ENCODE measurements at regions not wholly inside any gene's neighbourhood (a gene's known extent, or its start where the extent isn't known, plus 50 kb on each side); places are given as distances from the start of the nearest gene placed in this dataset.

- no peak overlapping the region for H3K4me2 ChIP-seq (ENCODE audit: low read length)
- no peaks in the 10 kb centered on the region for H3K9me3 ChIP-seq (replicated peaks; ENCODE audit: low read length)
- no peaks in the 10 kb centered on the region for H3K36me3 ChIP-seq (ENCODE audit: insufficient read depth, low read length)
- H3K4me3 ChIP-seq (ENCODE audit: low read length): no peak overlapping the region
- H3K4me1 ChIP-seq (ENCODE audit: control insufficient read depth, insufficient read depth, low read length): no peaks in the 10 kb centered on the region
- no peak overlapping the region for H3K9ac ChIP-seq (ENCODE audit: low read depth, low read length)
- peaks cover 13% of the 10 kb centered on the region for H3K27me3 ChIP-seq (ENCODE audit: control insufficient read depth, insufficient read depth, low read length)
These were observed 114.3 kb upstream of the DAP start for GRCh38 chr5:10875201-10875768.

GRCh38 chr5:10874541-10874940, 113.5 kb upstream of the DAP start:
- no peak overlapping the region for H3K4me3 ChIP-seq (ENCODE audit: low read length)
- peaks cover 17% of the 10 kb centered on the region for H3K27me3 ChIP-seq (ENCODE audit: control insufficient read depth, insufficient read depth, low read length)
- H3K36me3 ChIP-seq (ENCODE audit: insufficient read depth, low read length): no peaks in the 10 kb centered on the region
- H3K9ac ChIP-seq (ENCODE audit: low read depth, low read length): no peak overlapping the region
- no peak overlapping the region for H3K4me2 ChIP-seq (ENCODE audit: low read length)
- H3K4me1 ChIP-seq (ENCODE audit: control insufficient read depth, insufficient read depth, low read length): no peaks in the 10 kb centered on the region
- H3K9me3 ChIP-seq (replicated peaks; ENCODE audit: low read length): no peaks in the 10 kb centered on the region

- H3K9ac ChIP-seq (ENCODE audit: low read depth, low read length): no peak overlapping the region
- H3K27me3 ChIP-seq (ENCODE audit: control insufficient read depth, insufficient read depth, low read length): peaks cover 35% of the 10 kb centered on the region
- H3K4me1 ChIP-seq (ENCODE audit: control insufficient read depth, insufficient read depth, low read length): no peaks in the 10 kb centered on the region
These were observed 109.8 kb upstream of the DAP start for GRCh38 chr5:10870791-10871190.

GRCh38 chr5:10868956-10869355, 107.9 kb upstream of the DAP start:
- Histone ChIP-seq H3K9ac (ENCODE audit: low read depth, low read length) (no peak overlapping the region), H3K9me3 (replicated peaks; ENCODE audit: low read length) (no peaks in the 10 kb centered on the region), H3K4me1 (ENCODE audit: control insufficient read depth, insufficient read depth, low read length) (no peaks in the 10 kb centered on the region), H3K36me3 (ENCODE audit: insufficient read depth, low read length) (no peaks in the 10 kb centered on the region), H3K27me3 (ENCODE audit: control insufficient read depth, insufficient read depth, low read length) (peaks cover 35% of the 10 kb centered on the region), H3K4me3 (ENCODE audit: low read length) (no peak overlapping the region), H3K4me2 (ENCODE audit: low read length) (no peak overlapping the region)

More at GRCh38 chr5:10870791-10871190, 109.8 kb upstream of the DAP start:
- Histone ChIP-seq H3K9me3 (replicated peaks; ENCODE audit: low read length) (no peaks in the 10 kb centered on the region), H3K36me3 (ENCODE audit: insufficient read depth, low read length) (no peaks in the 10 kb centered on the region), H3K4me2 (ENCODE audit: low read length) (no peak overlapping the region), H3K4me3 (ENCODE audit: low read length) (no peak overlapping the region)

- Histone ChIP-seq H3K4me2 (ENCODE audit: low read length) (no peak overlapping the region), H3K9me3 (replicated peaks; ENCODE audit: low read length) (no peaks in the 10 kb centered on the region), H3K4me3 (ENCODE audit: low read length) (no peak overlapping the region), H3K36me3 (ENCODE audit: insufficient read depth, low read length) (no peaks in the 10 kb centered on the region), H3K27me3 (ENCODE audit: control insufficient read depth, insufficient read depth, low read length) (peaks cover 36% of the 10 kb centered on the region), H3K4me1 (ENCODE audit: control insufficient read depth, insufficient read depth, low read length) (no peaks in the 10 kb centered on the region), H3K9ac (ENCODE audit: low read depth, low read length) (no peak overlapping the region)
These were observed 106.6 kb upstream of the DAP start for GRCh38 chr5:10867389-10868303.

GRCh38 chr5:10866913-10867312, 105.9 kb upstream of the DAP start:
- Histone ChIP-seq H3K9ac (ENCODE audit: low read depth, low read length) (no peak overlapping the region), H3K4me3 (ENCODE audit: low read length) (no peak overlapping the region), H3K36me3 (ENCODE audit: insufficient read depth, low read length) (no peaks in the 10 kb centered on the region), H3K9me3 (replicated peaks; ENCODE audit: low read length) (no peaks in the 10 kb centered on the region), H3K4me1 (ENCODE audit: control insufficient read depth, insufficient read depth, low read length) (no peaks in the 10 kb centered on the region), H3K27me3 (ENCODE audit: control insufficient read depth, insufficient read depth, low read length) (peaks cover 42% of the 10 kb centered on the region), H3K4me2 (ENCODE audit: low read length) (no peak overlapping the region)

- no peak overlapping the region for H3K4me2 ChIP-seq (ENCODE audit: low read length)
- no peaks in the 10 kb centered on the region for H3K36me3 ChIP-seq (ENCODE audit: insufficient read depth, low read length)
- peaks cover 20% of the 10 kb centered on the region for H3K27me3 ChIP-seq (ENCODE audit: control insufficient read depth, insufficient read depth, low read length)
- H3K9me3 ChIP-seq (replicated peaks; ENCODE audit: low read length): no peaks in the 10 kb centered on the region
- no peak overlapping the region for H3K4me3 ChIP-seq (ENCODE audit: low read length)
- no peak overlapping the region for H3K9ac ChIP-seq (ENCODE audit: low read depth, low read length)
- no peaks in the 10 kb centered on the region for H3K4me1 ChIP-seq (ENCODE audit: control insufficient read depth, insufficient read depth, low read length)
These were observed 102.8 kb upstream of the DAP start for GRCh38 chr5:10863763-10864383.

- H3K9me3 ChIP-seq (replicated peaks; ENCODE audit: low read length): no peaks in the 10 kb centered on the region
- H3K9ac ChIP-seq (ENCODE audit: low read depth, low read length): no peak overlapping the region
- no peaks in the 10 kb centered on the region for H3K36me3 ChIP-seq (ENCODE audit: insufficient read depth, low read length)
- H3K4me2 ChIP-seq (ENCODE audit: low read length): no peak overlapping the region
- peaks cover 26% of the 10 kb centered on the region for H3K27me3 ChIP-seq (ENCODE audit: control insufficient read depth, insufficient read depth, low read length)
- no peaks in the 10 kb centered on the region for H3K4me1 ChIP-seq (ENCODE audit: control insufficient read depth, insufficient read depth, low read length)
- no peak overlapping the region for H3K4me3 ChIP-seq (ENCODE audit: low read length)
These were observed 101.1 kb upstream of the DAP start for GRCh38 chr5:10862085-10862484.

GRCh38 chr5:10861423-10861790, 100.4 kb upstream of the DAP start:
- Histone ChIP-seq H3K27me3 (ENCODE audit: control insufficient read depth, insufficient read depth, low read length) (peaks cover 26% of the 10 kb centered on the region), H3K9me3 (replicated peaks; ENCODE audit: low read length) (no peaks in the 10 kb centered on the region), H3K9ac (ENCODE audit: low read depth, low read length) (no peak overlapping the region), H3K36me3 (ENCODE audit: insufficient read depth, low read length) (no peaks in the 10 kb centered on the region), H3K4me2 (ENCODE audit: low read length) (no peak overlapping the region), H3K4me3 (ENCODE audit: low read length) (no peak overlapping the region), H3K4me1 (ENCODE audit: control insufficient read depth, insufficient read depth, low read length) (no peaks in the 10 kb centered on the region)

- Histone ChIP-seq H3K27me3 (ENCODE audit: control insufficient read depth, insufficient read depth, low read length) (peaks cover 27% of the 10 kb centered on the region), H3K9ac (ENCODE audit: low read depth, low read length) (no peak overlapping the region), H3K4me1 (ENCODE audit: control insufficient read depth, insufficient read depth, low read length) (no peaks in the 10 kb centered on the region), H3K9me3 (replicated peaks; ENCODE audit: low read length) (no peaks in the 10 kb centered on the region), H3K4me3 (ENCODE audit: low read length) (no peak overlapping the region), H3K4me2 (ENCODE audit: low read length) (no peak overlapping the region), H3K36me3 (ENCODE audit: insufficient read depth, low read length) (no peaks in the 10 kb centered on the region)
These were observed 99.8 kb upstream of the DAP start for GRCh38 chr5:10860645-10861422.

- H3K9ac ChIP-seq (ENCODE audit: low read depth, low read length): no peak overlapping the region
- H3K4me3 ChIP-seq (ENCODE audit: low read length): no peak overlapping the region
- H3K36me3 ChIP-seq (ENCODE audit: insufficient read depth, low read length): no peaks in the 10 kb centered on the region
- H3K27me3 ChIP-seq (ENCODE audit: control insufficient read depth, insufficient read depth, low read length): peaks cover 32% of the 10 kb centered on the region
- no peaks in the 10 kb centered on the region for H3K9me3 ChIP-seq (replicated peaks; ENCODE audit: low read length)
- no peaks in the 10 kb centered on the region for H3K4me1 ChIP-seq (ENCODE audit: control insufficient read depth, insufficient read depth, low read length)
- H3K4me2 ChIP-seq (ENCODE audit: low read length): no peak overlapping the region
These were observed 99.1 kb upstream of the DAP start for GRCh38 chr5:10860196-10860543.

Data from skeletal muscle satellite cell (primary cell).